Trophoblast cell (in vitro differentiated cells and primary cell): ENCODE measurements at regions not wholly inside any gene's neighbourhood (a gene's known extent, or its start where the extent isn't known, plus 50 kb on each side); places are given as distances from the start of the nearest gene placed in this dataset.

Experiments
- DNase-seq, 2 donors: peaks; one replicate each; pipeline ENCODE4 v3.0.0-alpha.2; 2016
- H2AFZ ChIP-seq: 2 replicates; pipeline ENCODE4 v1.6.1; 2013; ENCODE audit warnings: low read length, moderate library complexity, mild to moderate bottlenecking; ENCODE audit not compliant: insufficient read depth, poor library complexity
- H2AK5ac ChIP-seq: 2 replicates; pipeline ENCODE4 v1.6.1; 2013; ENCODE audit warnings: mild to moderate bottlenecking, low read length
- H2BK120ac ChIP-seq: 2 replicates; pipeline ENCODE4 v1.6.1; 2013; ENCODE audit warnings: low read length, mild to moderate bottlenecking, moderate library complexity; ENCODE audit not compliant: insufficient read depth, poor library complexity
- H2BK12ac ChIP-seq: 2 replicates; pipeline ENCODE4 v1.6.1; 2013; ENCODE audit warnings: mild to moderate bottlenecking, low read length, moderate library complexity
- H2BK5ac ChIP-seq: 2 replicates; pipeline ENCODE4 v1.6.1; 2013; ENCODE audit warnings: low read length, low read depth, moderate library complexity, mild to moderate bottlenecking; ENCODE audit not compliant: poor library complexity
- H3K14ac ChIP-seq: 2 replicates; pipeline ENCODE4 v1.6.1; 2013; ENCODE audit warnings: mild to moderate bottlenecking, low read length
- H3K18ac ChIP-seq: 2 replicates; pipeline ENCODE4 v1.6.1; 2013; ENCODE audit warnings: mild to moderate bottlenecking, low read length
- H3K23ac ChIP-seq: 2 replicates; pipeline ENCODE4 v1.6.1; 2013; ENCODE audit warnings: low read length
- H3K27ac ChIP-seq: 2 replicates; pipeline ENCODE4 v1.5.1; 2013; ENCODE audit warnings: low read depth, mild to moderate bottlenecking, inconsistent platforms, low read length, moderate library complexity
- H3K27me3 ChIP-seq: 2 replicates; pipeline ENCODE4 v1.6.1; 2013; ENCODE audit warnings: inconsistent platforms, mild to moderate bottlenecking, low read length, moderate library complexity; ENCODE audit not compliant: insufficient read depth
- H3K36me3 ChIP-seq, 2 experiments: 1 replicate in 1 of 2; 2 replicates in 1 of 2; pipeline ENCODE4 v1.6.1; 2013; ENCODE audit warnings: low read length in 2 of 2, mild to moderate bottlenecking in 2 of 2, moderate library complexity in 1 of 2; ENCODE audit not compliant: insufficient read depth in 2 of 2, control insufficient read depth in 1 of 2
- H3K4ac ChIP-seq: 2 replicates; pipeline ENCODE4 v1.6.1; 2013; ENCODE audit warnings: low read depth, mild to moderate bottlenecking, low read length, moderate library complexity
- H3K4me1 ChIP-seq, 2 experiments: 1 replicate in 1 of 2; 2 replicates in 1 of 2; pipeline ENCODE4 v1.6.1; 2013; ENCODE audit warnings: low read length in 2 of 2, mild to moderate bottlenecking in 2 of 2, moderate library complexity in 1 of 2; ENCODE audit not compliant: insufficient read depth in 2 of 2, control insufficient read depth in 1 of 2
- H3K4me2 ChIP-seq: 2 replicates; pipeline ENCODE4 v1.6.1; 2013; ENCODE audit warnings: inconsistent platforms, mild to moderate bottlenecking, low read length, moderate library complexity
- H3K4me3 ChIP-seq: 2 replicates; pipeline ENCODE4 v1.5.1; 2013; ENCODE audit warnings: mild to moderate bottlenecking, low read depth, low read length, inconsistent platforms
- H3K79me1 ChIP-seq: one replicate; pipeline ENCODE4 v1.6.1; 2013; ENCODE audit warnings: low read length
- H3K79me2 ChIP-seq: 2 replicates; pipeline ENCODE4 v1.6.1; 2013; ENCODE audit warnings: low read length, mild to moderate bottlenecking; ENCODE audit not compliant: control insufficient read depth, insufficient read depth, poor library complexity
- H3K9ac ChIP-seq: 2 replicates; pipeline ENCODE4 v1.6.1; 2013; ENCODE audit warnings: mild to moderate bottlenecking, low read length
- H3K9me3 ChIP-seq: 2 replicates; pipeline ENCODE4 v1.6.1; 2013; ENCODE audit warnings: low read depth, mild to moderate bottlenecking, control low read depth, inconsistent platforms, low read length; ENCODE audit not compliant: insufficient read depth
- H4K12ac ChIP-seq: 2 replicates; pipeline ENCODE4 v1.6.1; 2013; ENCODE audit warnings: low read depth, mild to moderate bottlenecking, low read length, moderate library complexity
- H4K8ac ChIP-seq: 2 replicates; pipeline ENCODE4 v1.6.1; 2013; ENCODE audit warnings: low read depth, mild to moderate bottlenecking, low read length, moderate library complexity
- H4K91ac ChIP-seq: one replicate; pipeline ENCODE4 v1.6.1; 2013; ENCODE audit warnings: low read depth, mild to moderate bottlenecking, low read length, moderate library complexity
- whole genome bisulfite sequencing: extraction: QIAGEN DNeasy Blood & Tissue Kit; methylation state at CpG from one replicate; pipeline ENCODE4 v1.1.7; 2013; ENCODE audit warnings: missing lambda C conversion rate; ENCODE audit not compliant: insufficient read length, insufficient coverage; ENCODE audit errors: extremely low coverage; 5-methylcytosine and 5-hydroxymethylcytosine counted together

DNA sequence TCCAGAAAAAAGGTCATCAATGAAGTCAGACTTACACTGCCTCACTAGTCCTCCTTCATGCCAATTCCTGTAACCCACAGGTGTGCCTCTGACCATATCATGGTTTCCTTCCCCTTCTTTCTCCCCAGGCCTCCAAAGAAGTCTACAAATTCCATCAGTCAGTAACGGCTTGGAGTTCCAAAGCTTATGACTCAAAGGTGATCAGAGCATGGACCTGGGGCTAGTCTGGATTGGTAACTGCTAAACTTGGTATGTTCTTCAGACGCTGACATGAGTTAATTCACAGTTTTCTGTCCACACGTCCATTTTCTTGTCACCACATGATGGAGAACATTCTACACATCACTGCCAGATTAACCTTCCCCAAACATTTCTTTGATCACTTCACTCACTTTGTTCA lies 560.4 kb downstream of the ETNK1 start:
- no peak overlapping the region for H3K27ac ChIP-seq
- no peaks in the 10 kb centered on the region for H3K27me3 ChIP-seq
- H3K23ac ChIP-seq = no peak overlapping the region
- no peak overlapping the region for H3K4ac ChIP-seq
- no peak overlapping the region for H4K91ac ChIP-seq
- no peak overlapping the region for H2BK5ac ChIP-seq
- H3K14ac ChIP-seq = no peak overlapping the region
- peaks cover 2% of the 10 kb centered on the region for H3K9me3 ChIP-seq
- DNase-seq = no peak
- no peak overlapping the region for H2BK12ac ChIP-seq
- H3K79me2 ChIP-seq = no peaks in the 10 kb centered on the region
- no peak overlapping the region for H2BK120ac ChIP-seq
- H4K12ac ChIP-seq = no peak overlapping the region
- H3K4me2 ChIP-seq = no peak overlapping the region
- no peak overlapping the region for H2AFZ ChIP-seq
- WGBS = no CpG with 5 or more reads among the region's 3 CpGs
- H3K4me3 ChIP-seq = no peak overlapping the region
- H3K79me1 ChIP-seq = no peaks in the 10 kb centered on the region
- H3K18ac ChIP-seq = no peak overlapping the region
- H2AK5ac ChIP-seq = no peak overlapping the region
- no peak overlapping the region for H4K8ac ChIP-seq
- no peaks in the 10 kb centered on the region for H3K4me1 ChIP-seq
- no peaks in the 10 kb centered on the region for H3K36me3 ChIP-seq
- H3K9ac ChIP-seq = no peak overlapping the region

DNA sequence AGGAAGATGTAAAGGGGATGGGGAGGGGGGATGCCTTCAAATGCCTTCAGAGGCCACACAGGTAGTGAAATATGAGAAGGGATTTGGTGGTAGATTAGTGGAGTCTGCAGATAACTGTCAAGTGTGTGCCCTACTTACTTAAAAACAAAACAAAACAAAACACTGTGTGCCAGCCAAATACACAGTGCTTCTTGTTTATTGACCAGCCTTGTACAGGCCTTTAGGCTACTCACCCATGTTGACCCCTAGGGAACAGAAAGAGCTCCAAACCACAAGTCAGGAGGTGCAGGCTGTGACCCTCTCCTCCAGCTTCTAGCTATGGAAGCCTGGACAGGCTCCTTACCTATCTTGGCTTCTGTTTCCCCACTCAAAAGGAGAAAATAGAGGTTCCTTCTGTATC lies 562.0 kb downstream of the ETNK1 start:
- Histone ChIP-seq H4K91ac (no peak overlapping the region), H3K79me2 (no peaks in the 10 kb centered on the region), H3K9me3 (peaks cover 2% of the 10 kb centered on the region), H2BK120ac (no peak overlapping the region), H3K14ac (no peak overlapping the region), H3K4ac (no peak overlapping the region), H4K8ac (no peak overlapping the region), H2BK5ac (no peak overlapping the region), H3K4me3 (no peak overlapping the region), H3K4me1 (no peaks in the 10 kb centered on the region), H3K79me1 (no peaks in the 10 kb centered on the region), H2AFZ (no peak overlapping the region), H3K27ac (no peak overlapping the region), H3K4me2 (no peak overlapping the region), H3K27me3 (no peaks in the 10 kb centered on the region), H3K23ac (no peak overlapping the region), H3K9ac (no peak overlapping the region), H3K36me3 (no peaks in the 10 kb centered on the region), H3K18ac (no peak overlapping the region), H2BK12ac (no peak overlapping the region), H2AK5ac (no peak overlapping the region), H4K12ac (no peak overlapping the region)
- DNase-seq = no peak

DNA sequence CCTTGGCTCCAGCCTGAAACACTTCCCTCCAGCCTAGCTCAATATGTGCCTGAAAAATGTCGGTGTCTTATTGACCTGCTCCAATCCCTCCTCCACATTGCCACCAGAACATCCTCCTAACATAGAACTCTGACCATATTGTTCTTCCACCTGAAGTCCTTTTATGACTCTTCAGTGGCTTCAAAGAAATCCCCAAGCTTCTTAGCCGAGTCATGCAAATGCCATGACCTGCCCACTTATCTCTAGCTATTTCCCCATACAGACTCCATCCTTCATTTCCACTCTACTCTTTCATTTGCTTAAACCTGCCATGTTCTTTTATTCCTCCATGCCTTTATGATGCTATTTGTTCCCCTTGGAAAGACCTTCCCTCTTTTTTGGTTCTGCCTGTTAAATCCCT lies 568.6 kb downstream of the ETNK1 start:
- Histone ChIP-seq H3K4ac (no peak overlapping the region), H3K79me2 (no peaks in the 10 kb centered on the region), H3K27ac (no peak overlapping the region), H3K4me2 (no peak overlapping the region), H3K4me1 (no peaks in the 10 kb centered on the region), H4K12ac (no peak overlapping the region), H2BK12ac (no peak overlapping the region), H2BK5ac (no peak overlapping the region), H3K23ac (no peak overlapping the region), H3K14ac (no peak overlapping the region), H3K79me1 (no peaks in the 10 kb centered on the region), H3K27me3 (no peaks in the 10 kb centered on the region), H2AFZ (no peak overlapping the region), H3K9me3 (no peaks in the 10 kb centered on the region), H3K36me3 (no peaks in the 10 kb centered on the region), H3K9ac (no peak overlapping the region), H3K18ac (no peak overlapping the region), H2BK120ac (no peak overlapping the region), H4K8ac (no peak overlapping the region), H3K4me3 (no peak overlapping the region), H2AK5ac (no peak overlapping the region), H4K91ac (no peak overlapping the region)
- no CpG with 5 or more reads among the region's 2 CpGs for WGBS
- DNase-seq = no peak

DNA sequence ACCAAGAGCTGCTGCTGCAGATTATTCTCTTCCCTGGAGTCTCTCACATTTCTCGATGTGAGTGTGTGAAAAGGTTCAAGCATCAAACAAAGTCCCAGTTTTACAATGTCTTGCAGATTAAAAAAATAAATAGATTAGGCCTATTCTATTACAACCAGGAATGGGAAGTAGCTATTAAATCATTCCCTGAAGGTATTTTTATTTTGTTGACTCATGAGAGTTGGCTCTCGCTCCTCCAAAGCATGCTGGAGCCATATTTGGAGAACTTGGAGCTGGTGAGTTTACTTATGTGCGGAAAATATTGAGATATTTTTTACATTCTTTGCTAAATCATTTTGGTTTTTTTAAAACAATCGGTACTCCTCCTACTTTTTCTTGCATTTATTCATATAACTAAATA lies 572.3 kb downstream of the ETNK1 start:
- H3K4ac ChIP-seq = no peak overlapping the region
- H4K12ac ChIP-seq = no peak overlapping the region
- no peak overlapping the region for H3K4me3 ChIP-seq
- no peak for DNase-seq
- no peaks in the 10 kb centered on the region for H3K4me1 ChIP-seq
- H3K27ac ChIP-seq = no peak overlapping the region
- no peak overlapping the region for H2BK120ac ChIP-seq
- no peak overlapping the region for H3K4me2 ChIP-seq
- no peak overlapping the region for H4K91ac ChIP-seq
- H2AK5ac ChIP-seq = no peak overlapping the region
- no peak overlapping the region for H3K23ac ChIP-seq
- H2BK12ac ChIP-seq = no peak overlapping the region
- H3K79me2 ChIP-seq = no peaks in the 10 kb centered on the region
- H3K36me3 ChIP-seq = no peaks in the 10 kb centered on the region
- no peaks in the 10 kb centered on the region for H3K9me3 ChIP-seq
- no peaks in the 10 kb centered on the region for H3K27me3 ChIP-seq
- WGBS = no CpG with 5 or more reads among the region's 4 CpGs
- H3K18ac ChIP-seq = no peak overlapping the region
- H3K14ac ChIP-seq = no peak overlapping the region
- no peak overlapping the region for H2AFZ ChIP-seq
- no peak overlapping the region for H4K8ac ChIP-seq
- no peak overlapping the region for H2BK5ac ChIP-seq
- H3K9ac ChIP-seq = no peak overlapping the region
- no peaks in the 10 kb centered on the region for H3K79me1 ChIP-seq

DNA sequence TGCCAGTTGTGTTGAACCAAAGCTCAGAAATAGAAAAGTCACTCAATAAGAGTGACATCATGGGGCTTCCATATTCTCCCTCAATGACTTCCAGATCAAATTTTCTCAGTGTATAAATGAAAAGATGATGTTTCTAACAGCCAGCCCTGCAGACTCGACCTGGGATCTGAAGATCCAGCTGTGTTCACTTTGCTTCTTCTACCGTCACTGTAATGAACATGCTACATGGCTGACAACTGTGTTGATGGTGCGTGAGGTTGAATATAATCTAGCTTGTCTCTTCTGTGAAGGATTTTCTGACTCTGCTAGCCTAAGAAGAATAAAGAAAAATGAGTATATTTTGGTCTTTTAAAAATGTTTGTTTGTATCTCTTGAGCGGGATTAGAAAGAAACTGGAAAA lies 577.8 kb downstream of the ETNK1 start:
- no peaks in the 10 kb centered on the region for H3K4me1 ChIP-seq
- no CpG with 5 or more reads among the region's 4 CpGs for WGBS
- no peak overlapping the region for H2BK12ac ChIP-seq
- H3K27me3 ChIP-seq = no peaks in the 10 kb centered on the region
- no peak overlapping the region for H2AFZ ChIP-seq
- H3K9ac ChIP-seq = no peak overlapping the region
- no peak overlapping the region for H4K91ac ChIP-seq
- H3K14ac ChIP-seq = no peak overlapping the region
- no peaks in the 10 kb centered on the region for H3K79me2 ChIP-seq
- H2BK120ac ChIP-seq = no peak overlapping the region
- no peaks in the 10 kb centered on the region for H3K79me1 ChIP-seq
- H3K9me3 ChIP-seq = no peaks in the 10 kb centered on the region
- no peak overlapping the region for H3K4me3 ChIP-seq
- no peak overlapping the region for H3K4ac ChIP-seq
- no peak overlapping the region for H3K23ac ChIP-seq
- H3K18ac ChIP-seq = no peak overlapping the region
- no peak overlapping the region for H4K12ac ChIP-seq
- DNase-seq = no peak
- H2BK5ac ChIP-seq = no peak overlapping the region
- H3K27ac ChIP-seq = no peak overlapping the region
- H2AK5ac ChIP-seq = no peak overlapping the region
- H3K36me3 ChIP-seq = no peaks in the 10 kb centered on the region
- H3K4me2 ChIP-seq = no peak overlapping the region
- H4K8ac ChIP-seq = no peak overlapping the region
